ENCODE measurements at regions not wholly inside any gene's neighbourhood (a gene's known extent, or its start where the extent isn't known, plus 50 kb on each side); places are given as distances from the start of the nearest gene placed in this dataset.

DNA sequence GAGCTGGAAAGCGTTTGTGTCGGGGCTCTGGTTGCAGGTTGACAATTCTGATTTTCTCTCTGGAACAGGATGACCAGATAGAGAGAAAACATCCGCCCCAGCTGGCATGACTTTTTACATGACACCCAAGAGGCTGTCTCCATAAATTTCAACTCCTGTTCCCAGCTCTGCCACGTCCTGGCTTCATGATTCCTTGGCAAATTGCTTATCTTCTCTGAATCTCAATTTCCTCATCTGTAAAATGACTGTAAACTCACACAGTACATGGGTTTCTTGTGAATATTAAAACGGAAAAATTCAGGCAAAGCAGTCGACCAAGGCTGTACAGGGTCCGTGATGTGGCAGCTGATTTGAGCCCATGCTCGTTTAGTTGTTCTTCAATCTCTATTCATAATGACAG, 572.7 kb downstream of the AJAP1 start:
- TF ChIP-seq, protein P1, sequence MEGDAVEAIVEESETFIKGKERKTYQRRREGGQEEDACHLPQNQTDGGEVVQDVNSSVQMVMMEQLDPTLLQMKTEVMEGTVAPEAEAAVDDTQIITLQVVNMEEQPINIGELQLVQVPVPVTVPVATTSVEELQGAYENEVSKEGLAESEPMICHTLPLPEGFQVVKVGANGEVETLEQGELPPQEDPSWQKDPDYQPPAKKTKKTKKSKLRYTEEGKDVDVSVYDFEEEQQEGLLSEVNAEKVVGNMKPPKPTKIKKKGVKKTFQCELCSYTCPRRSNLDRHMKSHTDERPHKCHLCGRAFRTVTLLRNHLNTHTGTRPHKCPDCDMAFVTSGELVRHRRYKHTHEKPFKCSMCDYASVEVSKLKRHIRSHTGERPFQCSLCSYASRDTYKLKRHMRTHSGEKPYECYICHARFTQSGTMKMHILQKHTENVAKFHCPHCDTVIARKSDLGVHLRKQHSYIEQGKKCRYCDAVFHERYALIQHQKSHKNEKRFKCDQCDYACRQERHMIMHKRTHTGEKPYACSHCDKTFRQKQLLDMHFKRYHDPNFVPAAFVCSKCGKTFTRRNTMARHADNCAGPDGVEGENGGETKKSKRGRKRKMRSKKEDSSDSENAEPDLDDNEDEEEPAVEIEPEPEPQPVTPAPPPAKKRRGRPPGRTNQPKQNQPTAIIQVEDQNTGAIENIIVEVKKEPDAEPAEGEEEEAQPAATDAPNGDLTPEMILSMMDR (IDR thresholded peaks at IDR 0.05 in 2 of 3, conservative IDR thresholded peaks at IDR 0.05 in 1 of 3; ENCODE audit: control insufficient read depth in 2 of 3, extremely low read depth in 1 of 3, insufficient read depth in 1 of 3, low read depth in 3 of 3, low read length in 3 of 3), result no peak
- TF ChIP-seq MYC (IDR thresholded peaks at IDR 0.05; ENCODE audit: insufficient read depth, insufficient read length, insufficient replicate concordance, low read length, severe bottlenecking), result no peak
- no peak for TF ChIP-seq CHD2 (IDR thresholded peaks at IDR 0.05; ENCODE audit: borderline replicate concordance, low read depth, low read length)
- no peak for TF ChIP-seq POLR2AphosphoS5 (IDR thresholded peaks at IDR 0.05; ENCODE audit: low read length)
- TF ChIP-seq ELK1 (IDR thresholded peaks at IDR 0.05; ENCODE audit: low read depth, low read length), result no peak
- TF ChIP-seq JUNB (IDR thresholded peaks at IDR 0.05), result no peak
